IPS DF 19.7 (cell line): ENCODE measurements at regions not wholly inside any gene's neighbourhood (a gene's known extent, or its start where the extent isn't known, plus 50 kb on each side); places are given as distances from the start of the nearest gene placed in this dataset.

Experiments used
- DNase-seq: peaks from one replicate; pipeline ENCODE4 v3.0.0-alpha.2; 2013; ENCODE audit warnings: low read depth, low spot score

GRCh38 chr13:109859216-109859835 is 72.9 kb upstream of the IRS2 start:
- no peak for DNase-seq

- DNase-seq, result no peak
Measured at GRCh38 chr13:109858319-109858718, 71.9 kb upstream of the IRS2 start.

GRCh38 chr13:109857803-109858202 is 71.4 kb upstream of the IRS2 start:
- no peak for DNase-seq

GRCh38 chr13:109857325-109857724 is 70.9 kb upstream of the IRS2 start:
- DNase-seq, result no peak

- DNase-seq, result no peak
Measured at GRCh38 chr13:109856350-109856749, 70.0 kb upstream of the IRS2 start.

GRCh38 chr13:109853153-109853552 is 66.8 kb upstream of the IRS2 start:
- DNase-seq, result no peak

- DNase-seq, result no peak
Measured at GRCh38 chr13:109846185-109846584, 59.8 kb upstream of the IRS2 start.

- no peak for DNase-seq
Measured at GRCh38 chr13:109844396-109844795, 58.0 kb upstream of the IRS2 start.

GRCh38 chr13:109843695-109844094 is 57.3 kb upstream of the IRS2 start:
- DNase-seq, result no peak

GRCh38 chr13:109842212-109842920 is 56.0 kb upstream of the IRS2 start:
- no peak for DNase-seq

GRCh38 chr13:109840893-109841287 is 54.5 kb upstream of the IRS2 start:
- DNase-seq, result no peak

GRCh38 chr13:109840201-109840892 is 54.0 kb upstream of the IRS2 start:
- no peak for DNase-seq

- no peak for DNase-seq
Measured at GRCh38 chr13:109836629-109837607, 50.5 kb upstream of the IRS2 start.
